Brain pericyte (primary cell): ENCODE measurements at regions not wholly inside any gene's neighbourhood (a gene's known extent, or its start where the extent isn't known, plus 50 kb on each side); places are given as distances from the start of the nearest gene placed in this dataset.
A peak's percentile ranks its signal among the peaks of the same experiment; 100 is the strongest.

Experiments used
- DNase-seq: peaks from one replicate; pipeline ENCODE4 v3.0.0-alpha.2; 2012; ENCODE audit warnings: low read depth, low spot score

DNA sequence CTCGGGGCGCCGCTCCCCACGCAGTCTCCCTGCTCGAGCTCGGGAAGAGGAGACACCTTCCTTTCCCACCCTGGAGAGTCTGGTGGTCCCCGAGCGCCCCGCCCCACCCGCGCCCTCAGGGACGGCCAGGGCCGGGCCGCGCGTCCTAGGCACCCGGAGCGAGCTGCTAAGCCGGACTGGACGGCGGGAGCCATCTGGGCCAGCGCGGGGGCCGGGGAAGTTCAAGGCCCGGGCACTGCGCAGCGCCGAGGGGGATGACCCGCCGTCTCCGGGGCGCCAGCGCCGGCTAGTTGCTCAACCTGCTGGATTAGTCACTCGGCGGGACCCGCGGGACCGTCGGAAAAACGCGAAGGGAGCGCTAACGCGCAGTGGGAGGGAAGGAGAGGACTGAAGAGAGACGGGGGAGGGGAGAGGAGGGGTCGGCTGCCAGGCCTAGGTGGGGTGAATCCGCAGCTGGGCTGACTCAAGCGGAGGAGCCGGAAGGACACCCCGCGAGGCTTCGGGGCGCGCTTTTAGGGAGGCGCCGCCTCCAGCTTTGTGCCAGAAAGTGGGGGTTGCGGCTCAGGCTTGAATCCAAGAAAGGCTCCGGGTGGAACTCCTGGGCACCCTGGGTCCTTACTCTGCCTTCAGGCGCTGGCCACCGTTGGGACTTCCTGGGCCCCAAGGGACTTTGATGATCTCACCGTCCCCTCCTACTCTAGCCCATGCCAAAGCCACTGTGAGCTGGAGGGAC, 75.7 kb upstream of the FOXP4 start:
- DNase-seq: no peak

DNA sequence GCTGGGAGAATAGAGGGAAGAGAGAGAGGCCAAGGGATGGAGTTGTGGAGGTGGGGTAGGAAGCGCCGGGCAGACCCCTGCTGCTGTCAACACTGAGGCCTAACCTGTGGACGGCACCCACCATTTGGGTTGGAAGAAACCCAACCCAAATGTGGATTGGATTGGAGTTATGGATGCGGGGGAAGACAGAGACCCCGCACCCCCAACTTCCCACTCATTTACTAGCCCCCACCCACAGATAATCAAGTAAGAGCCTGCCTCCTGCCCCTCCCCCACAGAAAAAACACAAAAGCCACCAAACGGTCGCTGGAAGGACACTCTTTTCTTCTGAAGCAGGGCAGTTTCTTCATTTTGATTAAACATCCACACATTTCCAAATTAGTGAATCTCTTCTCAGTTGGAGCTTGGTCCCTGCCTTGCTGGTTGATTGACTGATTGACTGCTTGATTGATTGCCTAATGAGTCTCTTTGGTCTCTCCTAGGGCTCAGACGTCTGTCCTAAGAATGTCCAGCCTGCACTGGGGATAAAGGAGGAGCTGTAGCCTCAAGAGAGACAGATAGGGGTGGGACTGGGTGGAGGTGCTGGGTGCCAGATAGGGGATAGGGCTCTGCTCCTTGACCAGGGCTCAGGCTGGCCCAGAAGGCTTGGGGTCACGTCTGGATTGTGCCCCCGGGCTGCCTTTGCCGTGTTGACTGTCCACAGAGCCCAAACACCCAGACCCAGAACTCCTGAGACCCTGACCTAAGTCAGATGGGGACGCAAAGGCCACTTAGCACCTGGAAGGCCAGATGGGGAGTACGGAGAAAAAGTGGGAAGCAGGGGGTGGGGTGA, 74.9 kb upstream of the FOXP4 start:
- no peak for DNase-seq

DNA sequence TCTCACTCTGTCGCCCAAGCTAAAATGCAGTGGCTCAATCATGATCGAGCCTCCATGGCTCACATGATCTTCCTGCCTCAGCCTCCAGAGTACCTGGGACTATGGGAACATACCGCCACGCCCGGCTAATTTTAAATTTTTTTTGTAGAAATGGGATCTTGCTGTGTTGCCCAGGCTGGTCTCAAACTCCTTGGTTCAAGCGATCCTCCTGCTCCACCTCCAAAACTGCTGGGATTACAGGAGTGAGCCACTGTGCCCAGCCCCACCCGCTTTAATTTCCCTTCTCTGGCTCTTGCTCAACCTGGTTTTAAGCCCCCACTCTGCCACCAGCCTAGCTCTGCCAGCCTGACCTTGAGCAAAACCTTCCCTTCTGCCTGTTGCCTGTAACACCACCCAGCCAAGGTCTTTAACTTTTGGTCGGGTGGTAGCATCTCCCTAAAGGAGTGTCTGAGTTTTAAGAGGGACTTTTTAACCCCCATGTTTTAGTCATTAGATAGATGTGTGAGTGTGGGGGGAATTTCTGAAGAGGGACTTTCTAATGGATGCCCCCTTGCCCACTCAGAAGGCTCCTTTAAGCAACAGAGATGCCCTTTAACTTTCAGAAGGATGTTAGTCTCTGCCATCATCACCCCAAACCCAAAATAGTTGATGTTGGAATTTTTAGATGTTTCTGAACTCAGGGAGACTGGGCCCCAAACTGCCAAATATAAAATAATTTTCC, 71.8 kb upstream of the FOXP4 start:
- no peak for DNase-seq

DNA sequence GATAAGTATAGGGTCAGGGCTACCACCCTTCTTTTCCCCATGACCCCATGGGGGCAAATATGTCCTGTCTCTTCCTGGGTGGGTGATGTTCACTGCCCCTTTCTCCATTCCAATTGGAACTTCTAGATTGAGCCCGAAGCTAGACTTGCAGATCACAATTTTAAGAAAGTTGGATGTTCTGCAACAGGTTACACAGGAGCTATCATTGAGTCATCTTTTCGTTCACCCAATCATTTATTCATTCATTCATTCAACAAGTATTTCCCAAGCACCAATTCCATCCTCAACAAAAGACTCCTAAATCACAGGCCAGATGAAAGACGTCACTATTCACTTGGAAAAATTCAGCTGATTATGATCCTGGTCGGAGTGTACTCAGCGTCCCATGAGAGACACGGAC, 71.0 kb upstream of the FOXP4 start:
- DNase-seq: no peak

DNA sequence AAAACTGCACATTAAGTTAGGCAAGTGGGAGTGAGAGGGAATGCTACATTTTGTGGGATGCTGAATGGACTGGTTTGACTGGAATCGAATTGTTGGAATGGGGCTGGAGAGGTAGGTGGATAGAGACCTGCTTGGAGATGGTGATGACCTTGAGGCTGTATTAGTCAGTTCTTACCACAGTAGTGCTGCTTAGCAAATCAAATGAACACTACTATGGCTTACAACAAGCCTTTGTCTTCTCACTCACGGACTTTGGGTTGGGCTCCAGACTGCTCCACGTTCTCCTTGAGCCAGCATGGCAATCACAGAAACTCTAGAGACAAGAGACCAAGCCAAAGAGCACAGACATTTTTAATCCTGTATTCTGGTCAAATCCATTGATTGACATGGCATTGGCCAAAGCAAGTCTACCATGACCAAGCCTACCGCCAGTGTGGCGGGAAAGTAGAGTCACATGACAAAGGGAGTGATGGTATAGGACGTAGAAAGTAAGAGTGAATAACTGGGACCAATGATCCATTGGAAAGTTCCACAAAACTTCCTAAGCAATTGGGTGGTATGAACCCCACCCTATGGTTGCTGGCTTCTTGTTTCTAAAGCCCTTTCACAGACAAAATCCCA, 70.3 kb upstream of the FOXP4 start:
- DNase-seq: no peak

DNA sequence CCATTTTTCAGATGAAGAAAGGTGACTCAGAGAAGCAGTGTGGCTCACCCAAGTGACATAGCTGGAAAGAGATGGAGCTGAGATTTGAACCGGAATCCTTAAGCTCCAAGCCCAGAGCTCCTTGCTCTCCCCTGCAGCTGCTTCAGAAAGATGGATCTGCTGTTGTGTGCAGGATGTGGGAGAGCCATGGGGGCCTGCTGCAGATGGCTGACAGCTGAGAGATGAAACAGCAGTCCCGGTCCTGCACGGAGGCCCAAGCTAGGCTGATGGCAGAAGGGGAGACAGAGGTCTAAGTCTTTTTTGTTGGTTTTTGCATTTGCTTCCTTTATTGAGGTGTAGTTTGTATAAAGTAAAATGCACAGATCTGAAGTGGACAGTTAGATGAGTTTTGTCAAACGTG, 69.8 kb upstream of the FOXP4 start:
- no peak for DNase-seq

DNA sequence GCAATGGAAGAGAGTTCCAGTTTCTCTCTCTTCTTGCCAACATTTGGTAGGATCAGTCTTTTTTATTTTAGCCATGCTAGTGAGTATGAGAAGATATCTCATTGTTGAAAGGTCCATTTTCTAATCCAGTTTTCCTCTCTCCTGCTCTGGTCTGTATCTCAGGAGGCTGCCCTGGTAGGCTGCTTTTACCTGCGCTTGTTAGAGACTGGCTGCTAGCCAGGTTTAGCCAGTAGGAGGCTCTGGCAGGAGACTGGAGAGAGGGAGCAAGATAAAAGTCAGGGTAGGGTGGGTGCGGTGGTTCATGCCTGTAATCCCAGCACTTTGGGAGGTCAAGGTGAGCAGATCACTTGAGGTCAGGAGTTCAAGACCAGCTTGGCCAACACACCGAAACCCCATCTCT, 68.6 kb upstream of the FOXP4 start:
- no peak for DNase-seq

DNA sequence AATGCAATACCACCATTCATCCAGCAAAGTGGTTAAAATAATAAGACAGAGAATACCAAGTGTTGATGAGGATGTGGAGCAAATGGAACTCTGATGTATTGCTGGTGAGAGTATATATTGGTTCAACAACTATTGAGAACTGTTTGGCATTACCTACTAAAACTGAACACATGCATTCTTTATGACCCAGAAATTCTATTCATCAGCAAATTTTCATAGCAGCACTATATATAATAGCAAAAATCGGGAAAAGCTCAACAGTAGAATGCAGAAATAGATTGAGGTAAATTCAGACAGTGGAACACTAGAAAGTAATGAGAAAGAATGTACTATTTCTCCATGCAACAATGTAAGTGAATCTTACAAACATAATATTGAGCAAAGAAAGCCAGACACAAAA, 62.2 kb upstream of the FOXP4 start:
- no peak for DNase-seq

DNA sequence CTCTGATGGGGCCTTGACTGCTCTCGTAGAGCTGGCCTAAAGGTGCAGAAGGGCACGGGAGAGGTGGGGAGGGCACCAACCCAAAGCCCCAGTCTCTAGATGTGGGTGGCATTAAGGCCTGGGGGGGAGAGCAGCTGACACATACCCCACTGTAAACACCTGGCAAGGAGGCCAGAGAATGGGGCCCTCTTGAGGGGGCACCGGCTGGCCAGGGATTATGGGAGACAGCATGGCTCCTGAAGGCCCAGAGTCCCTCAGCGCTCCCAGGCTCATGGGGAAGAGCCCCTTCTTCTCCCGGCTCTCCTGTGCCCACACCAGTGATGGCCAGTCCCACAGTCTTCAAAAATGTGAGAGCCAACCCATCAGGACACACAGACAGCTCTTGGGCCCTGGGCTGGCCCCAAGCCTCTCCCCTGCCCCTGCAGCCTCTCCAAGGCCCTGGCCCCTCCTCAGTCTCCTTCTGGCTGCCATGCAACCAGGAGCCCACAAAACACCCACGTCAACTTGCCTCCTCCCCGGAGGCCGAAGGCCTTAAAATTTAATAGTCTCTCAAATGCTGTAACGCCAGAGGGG, 58.2 kb upstream of the FOXP4 start:
- no peak for DNase-seq

DNA sequence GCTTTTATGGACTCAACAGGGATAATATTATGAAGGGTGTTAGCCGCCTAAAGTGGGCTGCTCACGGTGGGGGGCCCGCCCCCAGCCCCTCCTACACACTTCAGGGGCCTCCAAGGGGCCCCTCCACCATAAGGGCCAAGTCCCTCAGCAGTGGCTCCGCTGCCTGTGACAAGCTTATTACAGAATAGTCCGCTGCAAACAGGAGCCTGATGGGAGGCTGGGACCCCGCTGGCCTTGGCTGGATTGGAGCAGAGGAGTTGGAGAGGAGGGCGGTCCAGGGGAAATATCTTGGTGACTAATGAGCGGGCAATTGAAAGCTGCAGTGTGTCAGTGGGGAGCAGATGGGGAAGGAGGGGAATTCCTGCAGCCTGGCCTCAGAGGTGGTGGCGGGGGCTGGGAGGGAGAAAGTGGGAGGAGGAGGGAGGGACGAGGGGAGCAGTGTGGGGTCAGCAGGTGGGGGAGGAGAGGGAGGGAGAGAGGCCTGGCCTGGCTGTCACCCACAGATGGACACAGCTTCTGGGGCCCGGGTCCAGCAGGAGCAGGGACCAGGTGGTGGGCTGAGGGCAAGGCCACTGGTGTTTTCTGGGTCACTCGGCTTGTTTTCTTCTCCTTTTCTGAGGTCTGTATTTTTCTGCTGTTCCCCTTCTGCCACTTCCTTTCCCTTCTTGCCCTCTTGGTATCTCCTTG, 57.6 kb upstream of the FOXP4 start:
- peak; percentile 31 for DNase-seq

DNA sequence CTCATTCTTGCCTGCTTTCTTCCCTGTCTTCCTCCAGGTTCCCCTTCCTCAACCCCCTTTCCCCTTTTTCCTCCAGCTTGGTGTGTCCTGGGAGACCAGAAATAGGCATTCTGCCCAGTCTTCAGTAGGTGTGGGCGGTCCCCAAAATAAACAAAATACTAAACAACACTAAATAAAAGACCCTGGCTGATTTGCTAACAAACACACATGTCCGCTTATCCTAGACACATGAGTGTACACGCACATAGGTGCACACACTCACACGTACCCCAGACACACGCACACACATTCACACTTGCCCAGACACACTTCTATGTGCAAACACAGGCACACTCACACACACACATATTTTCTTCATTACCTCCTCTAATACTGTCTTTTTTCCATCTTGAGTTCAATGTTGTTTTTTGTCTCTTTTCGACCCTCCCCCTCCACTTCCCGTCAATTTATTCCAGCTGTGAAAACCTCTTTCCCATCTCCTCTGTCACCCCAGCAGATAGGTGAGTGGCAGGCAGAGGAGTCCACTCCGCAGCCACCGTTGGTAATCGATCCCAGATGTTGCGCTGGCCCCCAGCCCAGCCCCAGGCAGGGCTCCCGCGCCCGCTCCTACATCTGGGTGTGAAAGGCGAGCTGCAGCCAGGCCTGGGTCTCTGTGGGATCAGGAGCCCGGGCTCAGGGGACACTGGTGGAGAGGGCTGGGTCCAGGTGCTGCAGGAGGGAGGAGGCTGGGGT, 56.9 kb upstream of the FOXP4 start:
- DNase-seq: peak; percentile 68

DNA sequence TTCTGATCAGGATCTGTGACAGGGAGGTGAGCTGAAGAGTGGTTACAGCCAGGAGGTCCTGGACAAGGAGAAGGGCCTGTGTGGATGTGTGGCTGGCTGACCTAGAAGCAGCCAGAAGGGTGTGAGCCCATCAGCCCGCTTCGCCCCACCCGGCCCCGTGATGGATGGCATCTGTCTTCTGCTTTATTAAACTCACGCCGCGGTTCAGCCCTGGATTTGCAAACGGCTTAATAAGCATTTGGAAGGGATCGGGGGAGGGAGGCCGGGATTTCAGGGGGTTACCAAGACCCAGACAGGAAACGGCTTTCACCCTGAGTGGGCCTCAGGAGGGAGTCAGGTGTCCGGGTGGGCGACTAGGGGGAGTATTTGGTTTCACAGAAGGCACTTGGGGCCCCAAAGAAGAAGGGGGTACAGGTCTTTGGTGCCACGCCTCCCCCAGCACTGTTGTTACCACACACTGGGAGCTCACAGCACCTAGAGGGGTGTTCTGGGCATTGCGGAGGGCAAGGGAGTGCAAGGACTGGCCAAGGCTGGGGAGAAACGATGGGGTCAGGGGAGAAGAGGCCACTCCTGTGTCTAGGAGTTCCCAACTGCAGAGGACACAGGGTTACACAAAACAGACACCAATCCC, 53.8 kb upstream of the FOXP4 start:
- no peak for DNase-seq

DNA sequence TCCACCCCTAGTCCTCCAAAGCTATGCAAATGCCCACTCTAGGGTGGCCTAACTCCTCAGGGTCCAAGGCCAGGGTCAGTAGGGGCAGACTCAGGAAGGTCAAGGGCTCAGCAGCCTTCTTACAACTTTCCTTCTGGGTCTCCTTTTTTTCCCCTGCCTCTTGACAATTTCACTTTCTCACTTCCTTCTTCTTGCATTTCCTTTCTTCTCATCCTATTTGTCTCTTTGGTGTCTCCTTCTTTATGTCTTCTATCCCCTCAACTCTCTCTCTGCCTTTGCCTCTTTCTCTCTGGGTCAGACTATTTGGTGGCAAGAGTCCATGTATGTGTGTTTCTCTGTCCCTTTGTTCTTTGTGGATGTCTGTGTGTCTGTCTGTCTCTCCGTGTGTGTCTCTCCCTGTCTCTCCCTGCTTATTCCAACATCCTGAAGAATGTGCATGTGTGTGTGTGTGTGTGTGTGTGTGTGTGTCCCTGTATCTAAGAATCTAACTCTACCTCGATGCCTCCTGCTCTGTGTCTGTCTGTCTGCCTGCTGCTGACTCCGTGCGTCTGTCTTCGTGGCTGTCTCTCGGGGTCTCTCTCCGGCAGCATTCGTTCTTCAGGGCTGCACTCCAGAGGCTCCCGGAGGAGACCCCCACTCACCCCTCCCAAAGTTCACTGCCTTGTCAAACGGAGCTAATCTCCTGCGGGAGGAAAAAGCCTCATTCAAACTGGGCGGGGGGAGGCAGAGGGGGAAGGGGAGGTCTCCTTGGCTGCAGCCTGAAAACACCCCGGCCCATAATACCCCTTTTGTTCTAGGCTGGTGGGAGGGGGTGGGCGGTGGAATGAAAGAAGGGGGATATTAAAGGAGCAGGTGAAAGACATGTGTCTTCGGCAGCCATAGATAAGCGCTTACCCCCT, 51.7 kb upstream of the FOXP4 start:
- no peak for DNase-seq
